Pancreas (tissue), 10 donors: ENCODE measurements at regions not wholly inside any gene's neighbourhood (a gene's known extent, or its start where the extent isn't known, plus 50 kb on each side); places are given as distances from the start of the nearest gene placed in this dataset.

Source experiments
- ATAC-seq, 4 donors: fragments of 200-7000 bp; cut with Tn5 transposase; one replicate each; pipeline versions ENCODE4 v1.8.0 to v1.9.1; 2020; ENCODE audit warnings: mild to moderate bottlenecking in 4 of 4, moderate library complexity in 4 of 4
- DNase-seq, 6 donors: peaks; one replicate each; pipeline ENCODE4 v3.0.0-alpha.2; 2020
- FAIRE-seq: peaks from 2 replicates; lab custom pipeline; 2012; peaks lifted over from hg19 to GRCh38; lab: Jason Lieb, UNC
- H3K27ac ChIP-seq, 4 donors: fragments of 200-600 bp; sonication (generic); 1 replicate in 3 of 4; 2 replicates in 1 of 4; pipeline versions ENCODE4 v1.5.0 to v1.8.0; 2020
- H3K27me3 ChIP-seq, 4 donors: fragments of 200-600 bp; one replicate each; pipeline ENCODE4 v1.8.0; 2021
- H3K36me3 ChIP-seq, 3 donors: fragments of 200-600 bp; sonication (generic) in 1 of 3; one replicate each; pipeline versions ENCODE4 v1.5.0 to v1.8.0; 2020 to 2021
- H3K4me1 ChIP-seq, 3 donors: fragments of 200-600 bp; one replicate each; pipeline ENCODE4 v1.8.0; 2021
- H3K4me3 ChIP-seq, 4 donors: fragments of 200-600 bp; sonication (generic) in 2 of 4; one replicate each; pipeline versions ENCODE4 v1.5.0 to v1.8.0; 2020 to 2021
- H3K9me3 ChIP-seq, 4 donors: fragments of 200-600 bp; one replicate each; pipeline ENCODE4 v1.8.0; 2021
- CTCF ChIP-seq, 4 donors: fragments of 200-600 bp; sonication (generic) in 3 of 4; IDR thresholded peaks; one replicate each; pipeline versions ENCODE4 v1.5.0 to v1.8.0; 2021; ENCODE audit warnings: antibody characterized with exemption in 4 of 4
- WGBS, 2 donors: extraction: QIAGEN DNeasy Blood & Tissue Kit; methylation state at CpG; one replicate each; pipeline ENCODE4 v1.1.7; 2013; 5-methylcytosine and 5-hydroxymethylcytosine counted together
- intact Hi-C, 3 donors: fragments of 100-400 bp; cut with DNase I; formaldehyde crosslinking; loops; one replicate each; pipeline versions ENCODE4 v1.11.1 to v1.14.2; 2022
- donor health status: healthy with polysubstance abuse.
- donor health status: DM: no; HTN: no; CAD: no; lungs with moderate emphysema.
- donor health status: DM: no; HTN: no; CAD: no.
- donor health status: control.
- donor health status: control.
- donor health status: Bipolar disorder and iron deficiency.
- donor health status: DM: yes; HTN: yes; CAD: no.
- donor health status: DM: no; HTN: no; CAD: no.
- donor health status: DM: no; HTN: no; CAD: no.
- donor health status: DM: yes; HTN: yes; CAD: no.

GRCh38 chr2:18319987-18320386, 240.5 kb downstream of the RDH14 start:
- Histone ChIP-seq H3K36me3 (no peaks in the 10 kb centered on the region), H3K9me3 (no peaks in the 10 kb centered on the region), H3K27me3 (no peaks in the 10 kb centered on the region), H3K4me3 (no peak overlapping the region), H3K4me1 (no peaks in the 10 kb centered on the region), H3K27ac (no peak overlapping the region)
- FAIRE-seq (no peak), DNase-seq (no peak), ATAC-seq (no peak)
- TF ChIP-seq CTCF (IDR thresholded peaks at IDR 0.05): no peak
- intact Hi-C loops: no loop called here

GRCh38 chr2:18317017-18317416, 243.4 kb downstream of the RDH14 start:
- no peak overlapping the region for H3K27ac ChIP-seq
- FAIRE-seq: no peak
- no peak overlapping the region for H3K4me3 ChIP-seq
- WGBS, 2 donors: 23 to 40% methylated on average over 2 of the region's 2 CpGs
- intact Hi-C loops: no loop called here
- H3K9me3 ChIP-seq: no peaks in the 10 kb centered on the region
- ATAC-seq: no peak
- no peaks in the 10 kb centered on the region for H3K36me3 ChIP-seq
- no peaks in the 10 kb centered on the region for H3K4me1 ChIP-seq
- H3K27me3 ChIP-seq: no peaks in the 10 kb centered on the region
- no peak for DNase-seq
- TF ChIP-seq CTCF (IDR thresholded peaks at IDR 0.05): no peak

GRCh38 chr2:18312818-18313217, 247.6 kb downstream of the RDH14 start:
- no peak overlapping the region for H3K27ac ChIP-seq
- no peak for TF ChIP-seq CTCF (IDR thresholded peaks at IDR 0.05)

GRCh38 chr2:18311420-18312195, 248.8 kb downstream of the RDH14 start:
- Histone ChIP-seq H3K27me3 (no peaks in the 10 kb centered on the region), H3K9me3 (no peaks in the 10 kb centered on the region), H3K27ac (peak overlapping the region in 3 of 4 donors; percentile 58 to 59 (median 58)), H3K4me1 (no peaks in the 10 kb centered on the region), H3K36me3 (no peaks in the 10 kb centered on the region), H3K4me3 (peak overlapping the region in 2 of 4 donors; percentile 13 to 22)
- intact Hi-C loops: no loop called here
- TF ChIP-seq CTCF (IDR thresholded peaks at IDR 0.05): no peak
- 33 to 40% methylated on average over 4 of the region's 4 CpGs for WGBS, 2 donors
- ATAC-seq (peak; percentile 66 to 85 (median 76)), DNase-seq (no peak), FAIRE-seq (no peak)

More at GRCh38 chr2:18312818-18313217, 247.6 kb downstream of the RDH14 start:
- Histone ChIP-seq H3K4me1 (no peaks in the 10 kb centered on the region), H3K27me3 (no peaks in the 10 kb centered on the region), H3K4me3 (no peak overlapping the region), H3K9me3 (no peaks in the 10 kb centered on the region), H3K36me3 (no peaks in the 10 kb centered on the region)
- DNase-seq (no peak), FAIRE-seq (no peak), ATAC-seq (no peak)
- WGBS, 2 donors: 47 to 60% methylated on average over 3 of the region's 3 CpGs
- intact Hi-C loops: no loop called here

GRCh38 chr2:18309627-18310026, 250.8 kb downstream of the RDH14 start:
- ATAC-seq: no peak
- Histone ChIP-seq H3K4me3 (peak overlapping the region in 2 of 4 donors; percentile 0 to 13), H3K27ac (peak overlapping the region in 1 of 4 donors; percentile 35)

More at GRCh38 chr2:18309627-18310026, 250.8 kb downstream of the RDH14 start:
- Histone ChIP-seq H3K4me1 (no peaks in the 10 kb centered on the region), H3K9me3 (no peaks in the 10 kb centered on the region), H3K36me3 (no peaks in the 10 kb centered on the region), H3K27me3 (no peaks in the 10 kb centered on the region)
- TF ChIP-seq CTCF (IDR thresholded peaks at IDR 0.05): no peak
- intact Hi-C loops: no loop called here
- DNase-seq: no peak
- FAIRE-seq: no peak
- WGBS, 2 donors: 74 to 76% methylated on average over 4 of the region's 4 CpGs
